SK-N-SH treated with all-trans-retinoic acid at 6 μM for 48 hours (cell line): ENCODE measurements at regions not wholly inside any gene's neighbourhood (a gene's known extent, or its start where the extent isn't known, plus 50 kb on each side); places are given as distances from the start of the nearest gene placed in this dataset.

ENCODE experiments used
- ARNTL ChIP-seq: fragments of 450-650 bp; formaldehyde crosslinking; IDR thresholded peaks from 2 replicates; pipeline ENCODE4 v1.5.0; 2020; ENCODE audit warnings: low read depth, mild to moderate bottlenecking, moderate library complexity, borderline replicate concordance
- BACH2 ChIP-seq: fragments of 250-450 bp; sonication (Bioruptor Pico); IDR thresholded peaks from 2 replicates; pipeline ENCODE4 v1.9.0; 2021; ENCODE audit warnings: mild to moderate bottlenecking, borderline replicate concordance
- CREB5 ChIP-seq: fragments of 250-450 bp; sonication (Bioruptor Pico); IDR thresholded peaks from 2 replicates; pipeline ENCODE4 v1.5.1; 2020; ENCODE audit warnings: low read depth, mild to moderate bottlenecking, moderate library complexity
- OSR1 ChIP-seq: fragments of 250-450 bp; sonication (Bioruptor Pico); IDR thresholded peaks from 2 replicates; pipeline ENCODE4 v1.8.0; 2022; ENCODE audit warnings: moderate library complexity, mild to moderate bottlenecking, inconsistent platforms
- PATZ1 ChIP-seq: fragments of 250-450 bp; sonication (Bioruptor Pico); IDR thresholded peaks from 2 replicates; pipeline ENCODE4 v1.8.0; 2020; ENCODE audit warnings: mild to moderate bottlenecking, moderate library complexity, borderline replicate concordance
- SNAI2 ChIP-seq: fragments of 250-450 bp; sonication (Bioruptor Pico); IDR thresholded peaks from 2 replicates; pipeline ENCODE4 v1.5.0; 2020; ENCODE audit warnings: mild to moderate bottlenecking, moderate library complexity
- TCF4 ChIP-seq: fragments of 250-450 bp; sonication (Bioruptor Pico); IDR thresholded peaks from 2 replicates; pipeline ENCODE4 v1.8.0; 2021; ENCODE audit warnings: mild to moderate bottlenecking, moderate library complexity, borderline replicate concordance
- TSHZ2 ChIP-seq: fragments of 250-450 bp; sonication (Bioruptor Pico); IDR thresholded peaks from 2 replicates; pipeline ENCODE4 v1.5.0; 2020; ENCODE audit warnings: mild to moderate bottlenecking, moderate library complexity
- ZFP3 ChIP-seq: fragments of 250-450 bp; sonication (Bioruptor Pico); IDR thresholded peaks from 2 replicates; pipeline ENCODE4 v1.5.0; 2020; ENCODE audit warnings: mild to moderate bottlenecking, moderate library complexity
- ZFP30 ChIP-seq: fragments of 450-650 bp; formaldehyde crosslinking; IDR thresholded peaks from 2 replicates; pipeline ENCODE4 v1.5.0; 2022; ENCODE audit warnings: mild to moderate bottlenecking, moderate library complexity
- ZNF70 ChIP-seq: fragments of 450-650 bp; formaldehyde crosslinking; IDR thresholded peaks from 2 replicates; pipeline ENCODE4 v1.5.0; 2020; ENCODE audit warnings: mild to moderate bottlenecking, moderate library complexity

GRCh38 chr4:27568952-27569319 lies 708.3 kb downstream of the STIM2 start:
- TF ChIP-seq ARNTL (CRISPR knock-in tag): no peak
- no peak for TF ChIP-seq SNAI2
- TF ChIP-seq CREB5 (CRISPR knock-in tag): no peak
- no peak for TF ChIP-seq TSHZ2 (CRISPR knock-in tag)
- no peak for TF ChIP-seq PATZ1 (CRISPR knock-in tag)
- no peak for TF ChIP-seq ZFP3 (CRISPR knock-in tag)
- TF ChIP-seq BACH2 (CRISPR knock-in tag): no peak
- TF ChIP-seq TCF4 (CRISPR knock-in tag): no peak
- no peak for TF ChIP-seq OSR1 (CRISPR knock-in tag)
- TF ChIP-seq ZFP30 (CRISPR knock-in tag): no peak
- TF ChIP-seq ZNF70: no peak
